ENCODE measurements at regions not wholly inside any gene's neighbourhood (a gene's known extent, or its start where the extent isn't known, plus 50 kb on each side); places are given as distances from the start of the nearest gene placed in this dataset.

GRCh38 chr12:90407841-90408240 lies 547.1 kb downstream of the CCER1 start:
- no peak overlapping the region for H3K27ac ChIP-seq
- no peak overlapping the region for H3K4me3 ChIP-seq
- no peak for DNase-seq
- no peaks in the 10 kb centered on the region for H3K4me1 ChIP-seq
- H3K9me3 ChIP-seq = no peaks in the 10 kb centered on the region
- in situ Hi-C loops (cut with MboI; ENCODE audit: low pct_ligation_motif_present in 1 of 4, low pct_unique_long_range_greater_than_20kb in 1 of 4, low sequenced_read_pairs in 3 of 4) = no loop called here
- intact Hi-C loops (cut with DNase I; ENCODE audit: low total_unique reads) = no loop called here
- no peaks in the 10 kb centered on the region for H3K27me3 ChIP-seq
- TF ChIP-seq CTCF (IDR thresholded peaks at IDR 0.05) (no peak), EP300 (IDR thresholded peaks at IDR 0.05; ENCODE audit: low read depth) (no peak), POLR2AphosphoS5 (IDR thresholded peaks at IDR 0.05) (no peak), POLR2A (IDR thresholded peaks at IDR 0.05) (no peak)
- H3K36me3 ChIP-seq = no peaks in the 10 kb centered on the region
- 63 to 65% methylated on average over 2 of the region's 2 CpGs for WGBS, 2 donors (ENCODE audit: low coverage in 1 of 2)

- Histone ChIP-seq H3K27ac (no peak overlapping the region), H3K4me1 (peaks cover 0 to 5% (median 0%) of the 10 kb centered on the region in 4 donors), H3K4me3 (no peak overlapping the region), H3K9me3 (no peaks in the 10 kb centered on the region), H3K27me3 (no peaks in the 10 kb centered on the region), H3K36me3 (no peaks in the 10 kb centered on the region)
- intact Hi-C loops (cut with DNase I; ENCODE audit: low total_unique reads) = loop anchor here (5.0 kb wide), 1 partner anchor 287 kb away; no protein-coding TSS in a partner anchor
- no peak for DNase-seq
- no peak for TF ChIP-seq CTCF (IDR thresholded peaks at IDR 0.05)
- TF ChIP-seq EP300 (IDR thresholded peaks at IDR 0.05; ENCODE audit: low read depth) = no peak
- no peak for TF ChIP-seq POLR2A (IDR thresholded peaks at IDR 0.05)
- TF ChIP-seq POLR2AphosphoS5 (IDR thresholded peaks at IDR 0.05) = no peak
- in situ Hi-C loops (cut with MboI; ENCODE audit: low pct_ligation_motif_present in 1 of 4, low pct_unique_long_range_greater_than_20kb in 1 of 4, low sequenced_read_pairs in 3 of 4) = no loop called here
Measured at GRCh38 chr12:90404071-90404470, 550.9 kb downstream of the CCER1 start.

- intact Hi-C loops (cut with DNase I; ENCODE audit: low total_unique reads) (loop anchor here (5.0 kb wide), 1 partner anchor 284 kb away; no protein-coding TSS in a partner anchor), in situ Hi-C loops (cut with MboI; ENCODE audit: low pct_ligation_motif_present in 1 of 4, low pct_unique_long_range_greater_than_20kb in 1 of 4, low sequenced_read_pairs in 3 of 4) (no loop called here)
- no peak for DNase-seq
- H3K27ac ChIP-seq = no peak overlapping the region
- WGBS, 2 donors (ENCODE audit: low coverage in 1 of 2) = 78 to 91% methylated on average over 2 of the region's 2 CpGs
- TF ChIP-seq CTCF (IDR thresholded peaks at IDR 0.05) (no peak), EP300 (IDR thresholded peaks at IDR 0.05; ENCODE audit: low read depth) (no peak), POLR2AphosphoS5 (IDR thresholded peaks at IDR 0.05) (no peak), POLR2A (IDR thresholded peaks at IDR 0.05) (no peak)
- H3K27me3 ChIP-seq = no peaks in the 10 kb centered on the region
- peaks cover 5 to 10% of the 10 kb centered on the region in 2 donors for H3K9me3 ChIP-seq
- H3K36me3 ChIP-seq = no peaks in the 10 kb centered on the region
- peaks cover 0 to 5% (median 0%) of the 10 kb centered on the region in 4 donors for H3K4me1 ChIP-seq
- H3K4me3 ChIP-seq = no peak overlapping the region
Measured at GRCh38 chr12:90401185-90401584, 553.8 kb downstream of the CCER1 start.

GRCh38 chr12:90399357-90399756 lies 555.6 kb downstream of the CCER1 start:
- Histone ChIP-seq H3K9me3 (peaks cover 11 to 12% of the 10 kb centered on the region in 2 donors), H3K27me3 (no peaks in the 10 kb centered on the region), H3K4me1 (peaks cover 0 to 5% (median 0%) of the 10 kb centered on the region in 4 donors), H3K36me3 (no peaks in the 10 kb centered on the region), H3K4me3 (no peak overlapping the region), H3K27ac (no peak overlapping the region)
- intact Hi-C loops (cut with DNase I; ENCODE audit: low total_unique reads) = no loop called here
- TF ChIP-seq POLR2AphosphoS5 (IDR thresholded peaks at IDR 0.05) (no peak), EP300 (IDR thresholded peaks at IDR 0.05; ENCODE audit: low read depth) (no peak), POLR2A (IDR thresholded peaks at IDR 0.05) (no peak)
- no peak for DNase-seq
- in situ Hi-C loops (cut with MboI; ENCODE audit: low pct_ligation_motif_present in 1 of 4, low pct_unique_long_range_greater_than_20kb in 1 of 4, low sequenced_read_pairs in 3 of 4) = no loop called here

GRCh38 chr12:90398285-90398836 lies 556.6 kb downstream of the CCER1 start:
- H3K4me3 ChIP-seq = no peak overlapping the region

More at GRCh38 chr12:90398285-90398836, 556.6 kb downstream of the CCER1 start:
- DNase-seq = no peak
- Histone ChIP-seq H3K9me3 (peaks cover 11 to 12% of the 10 kb centered on the region in 2 donors), H3K4me1 (peaks cover 0 to 5% (median 0%) of the 10 kb centered on the region in 4 donors), H3K36me3 (no peaks in the 10 kb centered on the region), H3K27ac (no peak overlapping the region), H3K27me3 (no peaks in the 10 kb centered on the region)
- intact Hi-C loops (cut with DNase I; ENCODE audit: low total_unique reads) = no loop called here
- TF ChIP-seq POLR2A (IDR thresholded peaks at IDR 0.05) (no peak), CTCF (IDR thresholded peaks at IDR 0.05) (no peak), POLR2AphosphoS5 (IDR thresholded peaks at IDR 0.05) (no peak), EP300 (IDR thresholded peaks at IDR 0.05; ENCODE audit: low read depth) (no peak)
- in situ Hi-C loops (cut with MboI; ENCODE audit: low pct_ligation_motif_present in 1 of 4, low pct_unique_long_range_greater_than_20kb in 1 of 4, low sequenced_read_pairs in 3 of 4) = no loop called here

Data from transverse colon (tissue), 4 donors.